ENCODE measurements at regions not wholly inside any gene's neighbourhood (a gene's known extent, or its start where the extent isn't known, plus 50 kb on each side); places are given as distances from the start of the nearest gene placed in this dataset.
"Not testable (repeated sequence)": the region's sequence is repeated elsewhere in the genome, so short reads cannot be mapped to it uniquely, and the experiment has no call there.

DNA sequence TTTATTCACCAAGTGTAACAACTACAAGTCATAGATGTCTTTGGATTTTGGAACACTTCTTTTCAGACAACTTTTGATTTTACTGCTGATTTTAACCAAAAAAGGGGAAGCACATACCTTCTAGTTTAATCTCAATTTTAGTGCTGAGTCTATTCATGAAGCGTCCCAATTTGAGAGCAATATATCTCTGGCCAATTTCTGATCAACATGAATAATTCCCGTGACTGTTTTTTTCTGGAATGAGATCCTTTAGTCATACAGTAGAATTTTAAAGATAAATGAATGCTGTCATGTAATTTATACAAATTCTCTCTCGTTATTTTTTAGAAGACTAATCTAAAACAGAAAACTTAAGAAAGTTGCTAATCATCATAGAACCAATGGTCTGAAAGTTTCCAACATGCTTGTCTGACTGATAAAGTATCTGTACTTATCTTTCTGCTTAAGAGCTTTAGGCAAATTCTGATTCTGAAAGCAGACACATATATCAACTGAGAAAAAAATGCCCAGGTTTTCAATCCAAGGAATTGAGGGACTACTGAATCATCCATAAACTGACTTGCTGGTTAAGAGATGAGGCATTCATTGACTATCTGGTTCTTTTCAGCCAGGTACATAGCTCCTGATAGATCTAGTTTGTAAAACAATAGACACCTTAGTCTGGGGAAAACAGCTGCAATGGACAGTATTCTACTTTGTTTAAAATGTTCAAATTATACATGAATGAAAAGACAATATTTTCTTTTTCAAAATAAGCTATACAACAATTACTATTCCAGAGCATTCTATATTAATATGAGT, 657.5 kb downstream of the RFPL4B start:
- no peak for DNase-seq

DNA sequence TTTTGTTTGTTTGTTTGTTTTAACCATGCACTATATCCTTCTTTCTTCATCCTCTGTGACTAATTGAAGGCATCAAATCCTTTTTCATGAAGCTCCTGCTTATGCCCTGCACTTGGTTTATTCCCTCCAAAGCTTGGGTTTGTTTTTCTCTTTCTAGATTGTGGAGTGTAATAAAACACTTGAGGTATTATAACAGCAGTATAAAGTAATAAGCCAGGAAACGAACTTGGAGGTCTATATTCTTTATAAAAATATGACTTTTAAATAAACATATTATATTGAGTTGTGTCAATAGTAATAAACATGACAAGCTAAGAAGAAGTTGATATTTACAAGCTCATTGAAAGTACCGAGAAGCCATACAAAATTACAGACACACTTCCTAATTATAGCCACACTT, 659.4 kb downstream of the RFPL4B start:
- DNase-seq: no peak

DNA sequence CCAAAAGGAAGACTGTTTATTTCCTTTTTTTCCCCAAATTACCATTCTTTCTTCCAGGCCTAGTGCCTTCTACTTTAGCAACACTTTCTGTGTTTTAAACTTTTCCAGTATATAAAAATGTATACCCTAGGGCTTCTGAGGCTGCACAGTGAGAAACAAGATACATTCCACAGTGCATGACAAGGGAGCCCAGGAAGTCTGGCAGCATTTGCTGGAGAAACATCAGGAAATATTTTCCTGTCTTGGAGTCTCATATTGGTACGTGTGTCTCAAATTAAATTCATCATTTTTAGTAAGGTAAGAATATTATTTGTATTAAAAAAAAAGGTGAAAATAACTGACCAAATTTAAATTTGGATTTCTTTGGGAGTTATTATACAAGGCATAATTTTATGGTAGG, 662.6 kb downstream of the RFPL4B start:
- no peak for DNase-seq

DNA sequence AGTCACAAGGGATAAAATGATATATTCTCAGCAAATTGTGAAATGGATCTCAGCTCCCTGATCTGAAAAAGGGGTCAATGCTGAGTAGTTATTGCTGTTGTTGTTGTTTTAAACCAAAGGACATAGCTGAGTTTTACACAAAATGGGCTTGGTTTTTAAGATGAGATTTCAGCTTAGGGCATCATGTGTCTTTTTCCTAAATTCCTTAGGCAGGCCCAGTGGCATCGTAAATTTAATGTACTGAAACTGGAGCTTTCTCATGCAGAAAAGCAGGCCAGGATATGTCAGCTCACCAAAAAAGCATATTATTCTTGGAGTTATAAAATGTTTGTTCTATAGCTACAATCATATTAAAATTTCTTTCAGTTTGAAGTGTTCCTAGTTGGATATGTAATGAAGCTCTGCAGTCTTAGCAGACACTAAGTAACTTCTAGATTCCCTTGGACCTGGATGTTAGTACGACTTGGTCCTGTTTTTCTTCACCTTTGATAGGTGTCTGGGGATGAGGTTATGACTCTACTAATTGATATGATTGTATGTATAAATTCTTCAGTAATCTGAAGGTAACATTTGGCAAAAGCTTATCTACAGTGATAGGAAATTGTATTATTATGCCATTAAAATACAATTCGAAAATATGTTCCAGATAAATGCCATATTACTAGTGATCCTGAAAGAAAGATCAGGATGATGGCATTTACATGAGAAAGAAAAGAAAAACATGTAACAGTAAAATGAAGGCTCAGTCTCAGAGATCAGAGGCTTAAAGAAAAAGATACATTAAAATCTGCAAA, 663.3 kb downstream of the RFPL4B start:
- DNase-seq: no peak

DNA sequence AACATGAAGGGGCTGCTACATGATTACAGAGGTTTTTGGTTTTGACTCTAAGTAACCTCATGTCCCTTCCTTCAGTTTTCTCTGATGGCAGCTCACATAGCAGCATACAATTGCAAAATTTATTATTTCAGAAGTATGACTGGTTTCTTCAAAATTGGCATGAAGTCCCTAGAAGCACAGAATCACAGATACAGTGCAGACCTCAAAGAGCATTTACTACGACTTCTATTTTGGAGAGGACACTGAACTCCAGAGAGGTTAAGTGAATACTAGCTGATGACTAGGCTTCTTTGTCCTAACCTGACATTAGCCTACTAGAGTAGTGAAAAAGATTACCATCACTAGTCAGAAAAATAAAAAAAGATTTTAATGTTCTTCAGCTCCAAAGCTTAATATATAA, 664.3 kb downstream of the RFPL4B start:
- DNase-seq: no peak

DNA sequence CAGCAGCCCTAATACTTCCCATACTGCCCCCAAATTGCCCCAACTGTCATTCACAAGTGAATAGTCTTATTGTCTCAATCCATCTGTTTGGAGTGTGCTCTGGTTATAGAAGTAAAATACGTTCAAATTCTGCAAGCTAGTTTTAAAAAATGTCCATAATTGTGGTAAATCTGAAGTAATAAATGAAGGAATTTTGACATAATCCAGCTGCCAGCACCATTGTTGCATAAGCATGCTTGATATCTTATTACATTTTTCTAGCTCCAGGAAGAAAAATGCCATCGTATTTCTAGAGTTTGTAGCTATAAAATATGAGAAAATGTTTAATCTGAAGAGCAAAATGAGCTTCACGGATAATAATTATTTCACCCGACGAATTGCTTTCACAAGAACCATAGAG, 664.7 kb downstream of the RFPL4B start:
- no peak for DNase-seq

DNA sequence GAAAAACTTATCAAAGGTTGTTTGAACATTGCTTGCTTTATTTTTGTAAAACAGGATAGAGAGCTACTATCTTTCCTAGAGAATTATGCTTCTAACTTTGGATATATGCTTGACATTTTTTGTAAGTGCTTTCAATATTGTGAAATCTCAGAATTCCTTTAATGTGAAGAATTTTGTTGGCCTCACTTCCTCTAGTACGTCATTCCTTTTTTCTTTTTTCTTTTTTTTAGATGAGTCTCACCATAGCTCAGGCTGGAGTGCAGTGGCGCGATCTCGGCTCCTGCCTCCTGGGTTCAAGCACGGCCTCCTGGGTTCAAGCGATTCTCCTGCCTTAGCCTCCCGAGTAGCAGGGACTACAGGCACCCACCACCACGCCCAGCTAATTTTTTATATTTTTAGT, 668.1 kb downstream of the RFPL4B start:
- DNase-seq: no peak

DNA sequence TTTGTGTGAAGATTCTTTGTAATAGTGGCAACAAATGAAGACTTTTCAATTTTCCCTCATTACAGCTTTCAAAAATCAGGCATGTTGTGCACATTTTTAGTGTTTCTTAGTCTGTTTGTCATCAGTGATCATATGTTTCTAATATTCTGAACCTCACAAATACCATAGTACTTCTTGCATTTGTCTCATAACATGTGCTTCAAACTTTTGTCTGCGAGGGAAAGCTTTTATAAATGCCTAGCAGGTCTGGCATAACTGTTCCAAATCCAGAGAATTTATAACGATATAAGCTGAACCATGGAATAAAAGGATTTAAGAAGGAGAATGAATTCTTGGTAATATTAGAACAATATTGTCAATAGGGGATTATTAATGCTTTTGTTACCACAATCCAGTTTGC, 670.2 kb downstream of the RFPL4B start:
- DNase-seq: no peak

DNA sequence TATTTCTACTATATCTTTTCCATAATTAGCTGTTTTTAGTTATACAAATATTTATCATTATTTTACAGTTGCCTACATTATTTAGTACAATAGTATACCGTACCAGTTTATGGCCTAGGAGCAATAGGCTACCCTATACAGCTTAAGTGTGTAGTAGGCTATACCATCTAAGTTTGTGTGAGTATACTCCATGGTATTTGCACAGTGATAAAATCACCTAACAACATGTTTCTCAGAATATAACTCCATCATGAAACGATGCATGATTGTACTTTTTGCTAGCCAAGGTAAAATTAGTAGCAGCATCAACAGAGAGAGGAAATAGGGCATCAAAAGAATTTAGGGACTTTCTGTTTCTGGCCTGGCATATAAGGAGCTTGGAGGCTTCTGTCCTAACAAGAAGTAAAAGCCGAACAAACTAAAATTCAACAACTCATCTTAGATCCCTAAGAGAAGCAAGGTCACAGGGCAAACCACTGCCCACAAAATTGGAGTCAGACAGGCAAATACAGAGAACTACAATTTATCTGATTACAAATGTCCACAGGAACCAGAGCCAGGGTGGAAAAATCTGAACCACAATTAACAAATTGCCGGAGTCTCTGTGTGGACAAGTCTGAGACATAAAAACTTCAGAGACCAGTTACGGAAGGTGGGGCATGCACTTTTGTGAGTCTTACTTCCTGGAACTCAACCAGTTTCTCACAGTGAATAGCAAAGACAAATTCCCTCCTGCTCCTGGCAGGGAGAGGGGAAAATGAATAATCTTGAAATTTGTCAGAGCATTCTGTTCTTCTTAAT, 671.4 kb downstream of the RFPL4B start:
- DNase-seq: no peak

DNA sequence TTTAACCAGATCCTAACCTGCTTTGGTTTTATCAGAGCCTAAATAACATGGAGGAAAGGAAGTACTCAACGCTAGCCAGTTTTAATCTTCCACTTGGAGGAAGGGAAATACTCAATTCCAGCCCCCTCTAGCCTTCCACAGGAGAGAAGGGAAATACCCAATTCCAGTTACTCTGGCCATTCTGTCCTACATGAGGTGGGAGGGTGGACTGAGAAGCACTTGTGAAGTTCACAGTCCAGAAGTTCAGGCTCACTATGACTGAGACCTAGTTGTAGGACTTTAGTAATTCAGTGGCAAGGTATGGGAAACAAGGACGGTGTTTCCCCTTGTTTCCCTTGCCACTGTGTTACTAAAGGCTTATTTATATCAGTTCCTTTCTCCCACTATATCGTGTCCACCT, 672.0 kb downstream of the RFPL4B start:
- DNase-seq: no peak

DNA sequence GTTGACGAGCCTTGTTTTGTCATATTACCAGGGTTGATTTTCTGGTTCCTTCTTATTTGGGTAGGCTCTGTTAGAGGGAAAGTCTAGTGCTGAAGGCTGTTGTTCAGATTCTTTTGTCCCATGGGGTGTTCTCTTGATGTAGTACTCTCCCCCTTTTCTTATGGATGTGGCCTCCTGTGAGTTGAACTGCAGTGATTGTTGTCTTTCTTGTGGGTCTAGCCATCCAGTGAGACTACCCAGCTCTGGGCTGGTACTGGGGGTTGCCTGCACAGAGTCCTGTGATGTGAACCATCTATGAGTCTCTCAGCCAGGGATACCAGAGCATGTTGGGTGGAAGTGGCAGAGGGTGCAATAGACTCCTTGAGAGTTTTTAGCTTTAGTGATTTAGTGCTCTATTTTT, 680.6 kb downstream of the RFPL4B start:
- no peak for DNase-seq

DNA sequence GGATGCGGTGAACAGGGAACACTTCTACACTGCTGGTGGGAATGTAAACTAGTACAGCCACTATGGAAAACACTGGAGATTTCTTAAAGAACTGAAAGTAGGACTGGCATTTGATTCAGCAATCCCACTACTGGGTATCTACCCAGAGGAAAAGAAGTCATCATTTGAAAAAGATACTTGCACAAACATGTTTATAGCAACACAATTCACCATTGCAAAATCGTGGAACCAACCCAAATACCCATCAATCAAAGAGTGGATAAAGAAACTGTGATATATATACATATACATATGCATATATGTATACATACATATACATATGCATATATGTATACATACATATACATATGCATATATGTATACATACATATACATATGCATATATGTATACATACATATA, 682.0 kb downstream of the RFPL4B start:
- not testable (repeated sequence) for DNase-seq

DNA sequence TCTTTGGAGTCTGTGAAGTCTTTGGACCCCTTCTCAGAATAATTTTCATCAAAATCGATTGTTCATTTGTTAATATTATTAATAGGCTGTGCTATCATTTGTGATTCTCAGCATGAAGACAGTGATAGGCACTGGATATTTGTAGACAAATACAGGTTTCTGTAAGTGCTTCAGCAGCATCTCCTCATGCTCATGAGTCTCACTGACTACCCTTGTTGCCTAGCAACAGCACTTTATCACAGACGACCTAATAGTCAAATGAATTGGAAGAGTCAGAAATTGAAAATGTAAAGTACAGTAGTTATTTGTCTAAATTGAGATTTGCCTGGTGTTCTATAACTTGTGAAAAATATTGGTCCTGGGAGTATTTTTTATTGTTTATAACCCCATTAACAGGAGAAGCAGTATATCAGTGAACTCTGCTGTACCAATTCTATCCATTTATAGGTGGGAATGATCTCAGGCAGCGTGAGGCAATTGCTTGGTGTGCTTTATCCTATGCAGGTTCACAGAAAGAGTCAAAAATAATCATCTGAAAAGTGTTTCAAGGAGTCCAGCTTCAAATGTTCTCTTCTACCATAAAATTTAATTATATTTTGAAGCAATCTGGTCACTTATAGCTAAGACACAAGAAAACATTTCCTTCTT, 684.6 kb downstream of the RFPL4B start:
- DNase-seq: no peak

DNA sequence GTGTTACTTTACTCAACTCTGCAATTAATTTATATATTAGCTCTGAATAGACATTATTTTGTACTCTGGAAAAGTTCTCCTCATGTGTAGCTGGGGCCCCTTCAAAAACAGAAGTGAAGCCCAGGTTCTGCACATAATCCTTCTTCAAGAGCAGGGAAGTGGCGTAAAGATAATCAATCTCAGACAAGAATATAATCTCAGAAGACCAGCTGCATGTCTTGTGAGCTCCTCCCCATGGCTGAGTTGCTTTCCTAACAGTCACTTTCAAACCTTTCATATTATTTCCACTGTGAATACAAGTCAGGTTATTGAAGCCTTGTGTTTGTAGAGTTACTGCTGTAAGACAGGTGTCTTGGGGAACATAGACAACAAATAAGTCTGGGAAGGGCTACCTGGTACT, 691.9 kb downstream of the RFPL4B start:
- no peak for DNase-seq

DNA sequence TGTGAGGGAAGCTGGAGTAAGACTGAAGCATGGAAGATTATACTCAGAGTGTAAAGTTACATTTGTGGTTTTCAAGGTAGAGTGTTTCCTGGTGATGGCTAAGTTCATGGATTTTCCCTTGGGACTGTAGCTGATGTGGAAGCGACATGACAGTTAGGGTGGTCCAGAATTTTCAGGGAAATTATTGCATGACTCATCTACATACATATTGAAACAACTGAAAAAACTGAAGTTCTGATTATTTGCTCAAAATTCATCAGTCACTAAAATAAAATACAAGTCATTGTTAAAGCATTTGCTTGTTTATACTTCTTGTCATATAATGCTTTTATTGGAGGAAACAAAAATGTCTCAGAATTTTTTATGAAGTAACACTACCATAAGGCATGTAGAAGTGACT, 700.0 kb downstream of the RFPL4B start:
- DNase-seq: no peak

DNA sequence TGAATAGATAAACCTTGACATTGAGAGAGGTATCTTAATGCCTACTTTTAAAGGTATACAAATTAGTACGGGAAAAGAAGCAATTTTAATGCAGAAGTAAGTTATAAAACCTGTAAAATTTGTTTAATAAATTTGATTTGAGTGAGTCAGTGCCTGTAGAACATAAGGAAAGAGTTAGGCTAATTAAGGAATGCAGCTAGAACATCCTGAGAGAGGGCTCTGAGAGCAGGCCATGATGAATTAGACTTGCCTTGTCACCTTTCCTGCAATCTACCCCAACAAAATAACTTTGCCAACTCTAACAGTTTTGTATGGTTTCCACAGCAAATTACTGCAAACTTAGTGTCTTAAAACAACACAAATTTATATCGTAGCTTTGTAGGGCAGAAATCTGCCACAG, 700.8 kb downstream of the RFPL4B start:
- no peak for DNase-seq

DNA sequence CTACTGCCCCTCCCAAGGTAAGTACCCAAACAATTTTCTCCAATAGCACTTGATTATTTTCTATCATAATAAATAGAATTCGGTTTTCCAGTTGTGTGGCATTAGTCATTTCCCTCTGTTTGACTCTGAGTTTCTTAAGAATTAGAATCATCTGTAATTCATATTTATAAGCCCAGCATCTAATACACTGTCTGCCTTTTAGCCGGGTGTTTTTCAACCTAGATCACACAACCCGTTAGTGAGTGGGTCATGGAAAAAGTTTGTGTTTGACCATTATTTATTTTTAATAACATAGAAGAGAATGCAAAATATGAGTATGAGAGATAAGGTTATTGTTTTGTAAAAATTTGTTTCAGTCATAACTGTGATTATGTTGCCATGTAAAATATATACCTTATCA, 701.6 kb downstream of the RFPL4B start:
- DNase-seq: no peak

DNA sequence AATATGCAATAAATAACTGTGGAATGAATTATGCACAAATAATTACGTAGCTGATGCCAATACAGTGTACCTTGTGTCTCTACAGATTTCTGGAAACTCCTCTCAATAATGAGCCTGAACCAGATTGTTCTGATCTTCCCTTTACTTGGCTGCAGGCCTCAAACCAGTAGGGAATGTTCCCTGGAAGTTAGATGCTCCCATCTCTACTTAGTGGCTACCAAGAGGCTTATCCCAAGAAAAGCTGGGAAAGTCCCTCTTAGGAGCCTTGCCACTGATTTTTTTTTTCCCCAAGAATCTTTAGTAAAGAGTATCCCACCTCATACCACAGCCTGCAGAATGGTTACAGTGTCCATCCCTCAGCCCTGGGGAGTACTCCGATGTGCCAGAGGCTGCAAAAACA, 702.1 kb downstream of the RFPL4B start:
- DNase-seq: no peak

DNA sequence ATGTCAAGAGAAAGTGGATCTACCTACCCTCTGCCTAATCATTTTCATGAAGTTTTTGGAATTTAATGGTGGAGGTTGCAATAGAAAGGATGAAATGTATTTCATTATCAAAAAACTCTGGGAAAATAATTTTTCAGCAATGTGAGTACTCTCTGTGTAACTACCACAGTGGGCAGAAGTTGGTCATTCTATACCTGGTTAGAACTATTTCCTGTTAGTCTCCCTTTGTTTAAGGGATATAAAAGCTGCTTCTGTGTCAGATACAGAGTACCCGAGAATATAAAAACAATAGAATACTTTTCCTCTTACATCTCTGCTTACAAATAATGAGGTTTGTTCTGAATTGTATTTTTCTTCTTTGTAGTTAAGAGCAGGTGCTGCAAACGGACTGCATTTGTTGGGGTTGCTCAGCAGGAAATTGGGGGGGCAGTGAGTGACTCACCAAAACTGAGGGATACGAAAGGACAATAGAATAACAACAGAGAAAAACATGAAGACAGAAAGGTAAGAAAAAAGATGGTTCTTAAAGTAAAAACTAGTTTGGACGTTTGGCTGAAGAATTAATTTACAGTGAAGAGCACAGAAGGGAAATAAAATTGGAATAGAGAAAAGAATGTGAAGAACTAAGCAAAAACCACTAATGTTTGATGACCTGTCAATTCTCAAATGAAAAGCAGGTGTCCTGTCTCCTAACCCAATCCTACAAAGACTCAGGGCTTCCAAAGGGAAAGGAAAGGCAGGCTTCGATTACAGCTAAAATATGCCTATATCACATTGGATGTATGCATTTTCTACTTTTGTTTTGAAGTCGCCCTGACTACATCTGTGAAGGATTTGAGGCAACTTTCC, 703.1 kb downstream of the RFPL4B start:
- no peak for DNase-seq

DNA sequence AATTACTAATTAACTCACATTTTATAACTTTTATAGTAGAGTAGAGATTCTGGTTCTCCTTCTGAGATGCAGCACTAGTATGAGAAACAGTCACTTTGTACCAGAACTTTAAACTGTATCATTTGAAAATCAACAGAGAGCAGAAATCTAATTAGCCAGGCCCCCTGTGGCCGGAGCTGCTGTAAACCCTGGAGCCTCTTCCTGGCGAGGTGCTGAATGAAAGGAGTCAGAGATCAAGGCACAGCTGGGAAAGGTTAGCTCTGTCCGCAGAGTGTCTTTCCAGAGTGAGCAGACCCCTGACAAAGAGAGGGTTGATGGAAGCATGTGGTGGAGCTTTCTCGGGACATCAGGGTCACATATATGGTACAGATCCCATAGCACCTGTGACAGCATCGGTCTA, 703.8 kb downstream of the RFPL4B start:
- no peak for DNase-seq

DNA sequence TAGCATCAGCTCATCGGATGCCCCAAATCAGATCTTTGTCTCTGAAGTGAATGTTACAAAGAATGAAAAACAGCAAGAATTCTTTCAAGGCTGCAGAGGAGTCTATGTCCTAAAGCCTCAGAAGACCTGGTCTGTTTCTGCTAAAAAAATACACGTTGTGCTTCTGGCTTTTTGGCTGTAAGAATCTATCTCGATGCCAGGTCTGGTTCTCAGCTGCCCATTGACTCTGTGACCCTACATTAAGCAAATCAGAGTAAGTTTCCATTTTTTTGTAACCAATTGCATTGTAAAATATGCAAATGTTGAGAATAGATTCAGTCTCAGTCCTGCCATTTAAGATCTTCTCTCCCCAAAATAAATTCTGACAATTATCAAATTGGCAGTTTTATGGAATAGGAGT, 705.4 kb downstream of the RFPL4B start:
- DNase-seq: no peak

DNA sequence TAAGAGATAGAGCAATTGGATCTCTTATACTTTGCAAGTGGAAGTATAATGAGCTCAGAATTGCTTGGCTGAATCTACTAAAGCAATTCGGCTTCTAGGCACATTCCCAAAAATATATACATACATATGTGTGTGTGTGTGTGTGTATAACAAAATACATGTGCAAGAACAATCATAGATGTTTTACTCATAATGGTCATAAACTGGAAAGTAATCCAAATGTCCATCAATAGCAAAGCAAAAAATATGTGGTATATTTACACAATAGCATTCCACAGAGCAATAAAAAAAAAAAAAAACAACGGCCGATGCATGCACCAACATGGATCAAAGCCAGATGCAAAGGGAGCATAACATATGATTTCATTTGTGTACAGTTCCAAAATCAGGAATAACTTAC, 707.9 kb downstream of the RFPL4B start:
- DNase-seq: no peak

Measured in activated gamma-delta T cell treated with Interleukin-2 at 50 U/mL for 16 hours (primary cell).